Panc1 (cell line): ENCODE measurements at regions not wholly inside any gene's neighbourhood (a gene's known extent, or its start where the extent isn't known, plus 50 kb on each side); places are given as distances from the start of the nearest gene placed in this dataset.

Experiments used
- ATAC-seq: fragments of 200-7000 bp; cut with Tn5 transposase; 2 replicates; pipeline ENCODE4 v1.9.1; 2020; ENCODE audit warnings: mild to moderate bottlenecking, moderate library complexity
- BruUV-seq: library from RNA; stranded (reverse); fragments of 400-500 nt; replicated peaks from 2 replicates; lab custom pipeline; 2021; lab: Mats Ljungman, UMichigan
- CTCF ChIA-PET: fragments of 300-600 bp; sonication (Branson Sonifier 250); formaldehyde crosslinking; loops from one replicate; lab custom pipeline; 2022; ENCODE audit warnings: antibody characterized with exemption; lab: Charles Lee
- POLR2A ChIA-PET: fragments of 300-600 bp; sonication (Branson Sonifier 250); formaldehyde crosslinking; loops from one replicate; lab custom pipeline; 2022; ENCODE audit warnings: antibody characterized with exemption; lab: Charles Lee
- DNase-seq: peaks from one replicate; pipeline ENCODE4 v3.0.0-alpha.2; 2010; ENCODE audit warnings: low read depth, low spot score
- H3K27ac ChIP-seq: 2 replicates; pipeline ENCODE4 v1.5.1; 2011; ENCODE audit warnings: mild to moderate bottlenecking, low read length, inconsistent platforms
- H3K27me3 ChIP-seq: fragments of 200-500 bp; sonication (Bioruptor generic); 2 replicates; pipeline ENCODE4 v1.6.0; 2014; ENCODE audit warnings: low read length, inconsistent platforms; ENCODE audit not compliant: control insufficient read depth, insufficient read depth
- H3K36me3 ChIP-seq: fragments of 200-500 bp; sonication (Bioruptor generic); 2 replicates; pipeline ENCODE4 v1.5.1; 2014; ENCODE audit warnings: inconsistent platforms, mild to moderate bottlenecking, low read length, moderate library complexity; ENCODE audit not compliant: control insufficient read depth, insufficient read depth
- H3K4me1 ChIP-seq: 2 replicates; pipeline ENCODE4 v1.5.1; 2011; ENCODE audit warnings: inconsistent platforms, mild to moderate bottlenecking, low read length, moderate library complexity; ENCODE audit not compliant: control insufficient read depth, insufficient read depth
- H3K4me3 ChIP-seq, 2 experiments: 2 replicates each; pipeline ENCODE4 v1.5.1; 2011 to 2012; ENCODE audit warnings: low read depth in 2 of 2, low read length in 2 of 2, mild to moderate bottlenecking in 2 of 2, inconsistent platforms in 1 of 2, moderate library complexity in 1 of 2
- H3K9me3 ChIP-seq: fragments of 200-500 bp; sonication (Bioruptor generic); 2 replicates; pipeline ENCODE4 v1.5.1; 2014; ENCODE audit warnings: low read depth, mild to moderate bottlenecking, inconsistent platforms, low read length, moderate library complexity; ENCODE audit not compliant: control insufficient read depth, insufficient read depth
- CTCF ChIP-seq: fragments of 450-650 bp; IDR thresholded peaks from 2 replicates; pipeline ENCODE4 v1.5.1; 2017; ENCODE audit warnings: mild to moderate bottlenecking
- POLR2AphosphoS5 ChIP-seq: IDR thresholded peaks from 2 replicates; pipeline ENCODE4 v1.6.1; 2012; ENCODE audit warnings: mild to moderate bottlenecking, low read depth, low read length, moderate library complexity
- REST ChIP-seq, 2 experiments: IDR thresholded peaks; 2 replicates each; pipeline ENCODE4 v1.6.1; 2011 to 2012; ENCODE audit warnings: low read depth in 2 of 2, control low read depth in 1 of 2, low read length in 1 of 2, mild to moderate bottlenecking in 1 of 2, moderate library complexity in 1 of 2; ENCODE audit not compliant: insufficient read depth in 1 of 2
- SIN3A ChIP-seq: IDR thresholded peaks from 2 replicates; pipeline ENCODE4 v1.6.1; 2012; ENCODE audit warnings: low read depth, mild to moderate bottlenecking, low read length, moderate library complexity, borderline replicate concordance; ENCODE audit not compliant: insufficient read depth
- TCF7L2 ChIP-seq: IDR thresholded peaks from 2 replicates; pipeline ENCODE4 v1.6.1; 2011; ENCODE audit warnings: mild to moderate bottlenecking, low read depth, low read length, inconsistent platforms
- in situ Hi-C: cut with HindIII; loops from 2 replicates; pipeline ENCODE4 v1.10.0; 2016; ENCODE audit warnings: low sequenced_read_pairs, low pct_unique_long_range_greater_than_20kb
- intact Hi-C: fragments of 100-400 bp; cut with micrococcal nuclease; formaldehyde crosslinking; loops from one replicate; pipeline ENCODE4 v1.10.0; 2022; ENCODE audit not compliant: unreplicated experiment

GRCh38 chr16:51916231-51916630, 630.7 kb downstream of the TOX3 start:
- BruUV-seq: no TSS peak
- H3K36me3 ChIP-seq: no peaks in the 10 kb centered on the region
- H3K27me3 ChIP-seq: no peaks in the 10 kb centered on the region
- no peak for ATAC-seq
- DNase-seq: no peak
- intact Hi-C loops (no loop called here), in situ Hi-C loops (no loop called here)
- ChIA-PET CTCF (no interaction called here), POLR2A (no interaction called here)
- TF ChIP-seq REST (IDR thresholded peaks at IDR 0.05; ENCODE audit: insufficient read depth in 1 of 2, low read depth in 2 of 2, low read length in 1 of 2) (no peak), CTCF (no peak), SIN3A (no peak), POLR2AphosphoS5 (no peak), TCF7L2 (no peak)
- H3K27ac ChIP-seq: no peak overlapping the region
- no peaks in the 10 kb centered on the region for H3K9me3 ChIP-seq
- no peaks in the 10 kb centered on the region for H3K4me1 ChIP-seq
- no peak overlapping the region for H3K4me3 ChIP-seq

- ChIA-PET POLR2A (no interaction called here), CTCF (no interaction called here)
- ATAC-seq (no peak), DNase-seq (no peak)
- in situ Hi-C loops (no loop called here), intact Hi-C loops (no loop called here)
- no peaks in the 10 kb centered on the region for H3K4me1 ChIP-seq
- TF ChIP-seq TCF7L2: no peak
- TF ChIP-seq POLR2AphosphoS5: no peak
- H3K4me3 ChIP-seq: no peak overlapping the region
- no peak overlapping the region for H3K27ac ChIP-seq
- BruUV-seq: no TSS peak
- H3K36me3 ChIP-seq: no peaks in the 10 kb centered on the region
- no peaks in the 10 kb centered on the region for H3K9me3 ChIP-seq
- no peaks in the 10 kb centered on the region for H3K27me3 ChIP-seq
These were observed 639.3 kb downstream of the TOX3 start for GRCh38 chr16:51907680-51908079.

- in situ Hi-C loops: no loop called here
- no peak for ATAC-seq
- CTCF ChIA-PET: interaction anchor here (0.6 kb wide), 1 partner anchor 125 kb away, joined by 3 read pairs; no protein-coding TSS in a partner anchor
These were observed 646.6 kb downstream of the TOX3 start for GRCh38 chr16:51900221-51900780.

More at GRCh38 chr16:51900221-51900780, 646.6 kb downstream of the TOX3 start:
- intact Hi-C loops: no loop called here
- POLR2A ChIA-PET: interaction anchor here (0.6 kb wide), 1 partner anchor 19 kb away, joined by 3 read pairs; no protein-coding TSS in a partner anchor
- no peak for DNase-seq
- no peaks in the 10 kb centered on the region for H3K27me3 ChIP-seq
- H3K27ac ChIP-seq: no peak overlapping the region
- no TSS peak for BruUV-seq
- TF ChIP-seq CTCF: no peak
- no peak for TF ChIP-seq REST (IDR thresholded peaks at IDR 0.05; ENCODE audit: insufficient read depth in 1 of 2, low read depth in 2 of 2, low read length in 1 of 2)
- no peak for TF ChIP-seq TCF7L2
- TF ChIP-seq POLR2AphosphoS5: no peak
- TF ChIP-seq SIN3A: no peak
- no peaks in the 10 kb centered on the region for H3K36me3 ChIP-seq
- H3K4me3 ChIP-seq: no peak overlapping the region
- H3K4me1 ChIP-seq: no peaks in the 10 kb centered on the region
- no peaks in the 10 kb centered on the region for H3K9me3 ChIP-seq
